NT2/D1 (cell line): ENCODE measurements at regions not wholly inside any gene's neighbourhood (a gene's known extent, or its start where the extent isn't known, plus 50 kb on each side); places are given as distances from the start of the nearest gene placed in this dataset.

Source experiments
- SUZ12 ChIP-seq: IDR thresholded peaks from 2 replicates; pipeline ENCODE4 v1.6.1; 2011; ENCODE audit not compliant: insufficient read length, insufficient read depth; ENCODE audit errors: extremely low read depth
- ZNF274 ChIP-seq: IDR thresholded peaks from 2 replicates; pipeline ENCODE4 v1.6.1; 2011; ENCODE audit warnings: mild to moderate bottlenecking, low read depth, low read length

DNA sequence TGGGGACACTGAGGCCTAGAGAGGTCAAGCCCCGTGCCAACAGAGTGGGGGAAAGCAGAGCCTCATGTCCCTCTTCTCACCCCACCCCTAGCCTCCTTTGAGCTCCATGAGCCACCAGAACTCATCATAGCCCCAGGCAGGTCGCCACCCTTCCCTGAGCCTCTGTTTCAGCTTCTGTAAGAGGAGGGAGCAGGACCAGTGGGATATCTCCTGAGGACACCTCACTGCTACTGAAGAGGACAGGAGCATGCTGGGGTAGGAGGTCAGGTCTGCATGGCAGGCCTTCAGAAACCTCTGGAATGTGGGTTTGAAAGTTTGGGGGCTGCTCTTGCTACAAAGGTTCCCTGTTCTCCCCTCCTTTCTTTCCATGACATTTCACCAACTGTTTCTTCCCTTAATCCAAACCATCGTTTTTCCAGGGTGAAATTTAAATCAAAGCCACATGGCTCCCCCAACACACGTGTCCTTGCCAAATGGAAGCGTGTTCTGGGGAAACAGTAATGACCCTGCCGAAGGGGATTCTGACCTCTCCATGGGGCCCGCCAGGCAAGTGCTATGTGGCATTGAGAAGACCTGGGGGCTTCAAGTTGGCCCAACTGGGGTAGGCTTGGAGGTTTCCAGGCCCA is 88.1 kb upstream of the RUNX3 start:
- TF ChIP-seq SUZ12 (no peak), ZNF274 (no peak)
